ENCODE measurements at regions not wholly inside any gene's neighbourhood (a gene's known extent, or its start where the extent isn't known, plus 50 kb on each side); places are given as distances from the start of the nearest gene placed in this dataset.

DNA sequence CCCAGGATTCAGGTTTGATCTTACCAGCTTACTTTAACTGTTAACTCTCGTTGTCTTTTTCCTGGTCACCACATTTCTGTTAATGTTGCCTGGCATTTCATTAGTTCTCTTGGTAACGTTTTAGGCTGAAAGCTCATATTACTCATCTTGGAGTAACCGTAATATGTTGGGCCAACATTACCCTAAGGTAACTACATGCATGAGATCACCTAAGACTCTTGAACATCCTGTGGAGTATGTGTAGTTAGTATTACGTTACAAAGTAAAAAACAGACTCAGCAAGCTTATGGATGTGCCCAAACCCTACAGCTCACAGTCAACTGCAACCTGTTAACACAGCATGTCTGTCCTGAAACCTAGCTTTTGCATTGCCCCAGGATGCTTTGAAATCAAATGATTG is 203.3 kb upstream of the HS3ST1 start:
- 86 to 91% methylated on average over 4 of the region's 4 CpGs for WGBS, 2 donors
- H3K27ac ChIP-seq = no peak overlapping the region
- H3K4me3 ChIP-seq = no peak overlapping the region
- no peaks in the 10 kb centered on the region for H3K4me1 ChIP-seq
- H3K36me3 ChIP-seq = no peaks in the 10 kb centered on the region
- no peaks in the 10 kb centered on the region for H3K9me3 ChIP-seq
- no peak for TF ChIP-seq POLR2A (IDR thresholded peaks at IDR 0.05)
- no peak for TF ChIP-seq EP300 (IDR thresholded peaks at IDR 0.05)
- TF ChIP-seq, protein P1, sequence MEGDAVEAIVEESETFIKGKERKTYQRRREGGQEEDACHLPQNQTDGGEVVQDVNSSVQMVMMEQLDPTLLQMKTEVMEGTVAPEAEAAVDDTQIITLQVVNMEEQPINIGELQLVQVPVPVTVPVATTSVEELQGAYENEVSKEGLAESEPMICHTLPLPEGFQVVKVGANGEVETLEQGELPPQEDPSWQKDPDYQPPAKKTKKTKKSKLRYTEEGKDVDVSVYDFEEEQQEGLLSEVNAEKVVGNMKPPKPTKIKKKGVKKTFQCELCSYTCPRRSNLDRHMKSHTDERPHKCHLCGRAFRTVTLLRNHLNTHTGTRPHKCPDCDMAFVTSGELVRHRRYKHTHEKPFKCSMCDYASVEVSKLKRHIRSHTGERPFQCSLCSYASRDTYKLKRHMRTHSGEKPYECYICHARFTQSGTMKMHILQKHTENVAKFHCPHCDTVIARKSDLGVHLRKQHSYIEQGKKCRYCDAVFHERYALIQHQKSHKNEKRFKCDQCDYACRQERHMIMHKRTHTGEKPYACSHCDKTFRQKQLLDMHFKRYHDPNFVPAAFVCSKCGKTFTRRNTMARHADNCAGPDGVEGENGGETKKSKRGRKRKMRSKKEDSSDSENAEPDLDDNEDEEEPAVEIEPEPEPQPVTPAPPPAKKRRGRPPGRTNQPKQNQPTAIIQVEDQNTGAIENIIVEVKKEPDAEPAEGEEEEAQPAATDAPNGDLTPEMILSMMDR (IDR thresholded peaks at IDR 0.05) = no peak
- TF ChIP-seq POLR2AphosphoS5 (IDR thresholded peaks at IDR 0.05) = no peak
- no peak for DNase-seq
- H3K27me3 ChIP-seq = no peaks in the 10 kb centered on the region
- ATAC-seq (ENCODE audit: low FRiP score in 2 of 2) = no peak

DNA sequence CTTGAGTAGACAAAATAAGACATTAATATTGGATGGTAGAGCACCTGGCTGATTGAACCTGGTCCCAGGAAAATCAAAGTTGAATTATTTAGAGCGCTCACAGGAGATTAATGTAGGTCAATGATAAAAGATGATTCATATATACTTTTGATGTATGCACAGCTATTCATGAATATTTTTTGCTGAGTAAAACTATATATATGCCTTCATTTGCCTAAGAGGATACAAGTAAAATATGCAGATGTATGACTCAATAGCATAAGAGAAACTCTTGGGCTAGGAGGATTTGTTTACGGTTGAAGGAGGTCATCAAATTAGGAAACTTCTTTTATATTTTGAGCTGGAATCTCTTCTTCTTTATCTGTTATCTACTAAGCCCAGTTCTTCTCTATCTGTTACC is 202.7 kb upstream of the HS3ST1 start:
- Histone ChIP-seq H3K36me3 (no peaks in the 10 kb centered on the region), H3K9me3 (no peaks in the 10 kb centered on the region), H3K27me3 (no peaks in the 10 kb centered on the region), H3K4me1 (no peaks in the 10 kb centered on the region), H3K27ac (no peak overlapping the region), H3K4me3 (no peak overlapping the region)
- TF ChIP-seq POLR2A (IDR thresholded peaks at IDR 0.05) (no peak), POLR2AphosphoS5 (IDR thresholded peaks at IDR 0.05) (no peak), EP300 (IDR thresholded peaks at IDR 0.05) (no peak)
- TF ChIP-seq, protein P1 (IDR thresholded peaks at IDR 0.05) = no peak
- DNase-seq (no peak), ATAC-seq (ENCODE audit: low FRiP score in 2 of 2) (no peak)
- 90 to 93% methylated on average over 2 of the region's 2 CpGs for WGBS, 2 donors

DNA sequence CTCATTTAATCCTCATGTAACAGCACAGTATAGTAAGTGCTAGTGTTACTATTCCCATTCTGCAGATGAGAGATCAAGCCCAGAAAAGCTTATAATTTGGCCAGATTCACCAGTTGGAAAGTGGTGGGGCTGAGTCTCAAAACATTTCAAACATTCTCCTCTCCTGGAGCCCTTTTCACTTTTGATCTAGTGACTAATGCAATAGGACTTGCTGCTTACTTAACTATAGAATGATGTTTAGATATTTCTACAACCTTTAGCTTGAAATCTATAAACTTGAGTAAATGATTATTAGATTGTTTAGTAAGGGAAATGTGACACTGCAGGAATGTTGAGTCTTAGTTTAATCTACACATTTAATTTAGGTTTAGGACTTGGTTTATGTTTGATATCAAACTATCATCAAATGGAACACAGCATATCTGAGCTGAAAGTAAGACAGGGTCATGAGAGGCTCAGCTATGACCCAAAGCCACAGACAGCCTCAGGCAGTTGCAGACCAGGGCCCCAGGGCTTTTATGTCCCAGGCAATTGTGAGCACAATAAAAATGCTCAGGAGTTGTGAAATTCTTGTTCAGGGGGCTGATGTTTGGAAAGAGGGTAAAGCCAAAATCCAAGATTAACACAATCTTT is 199.5 kb upstream of the HS3ST1 start:
- no peak for ATAC-seq (ENCODE audit: low FRiP score in 2 of 2)
- Histone ChIP-seq H3K9me3 (no peaks in the 10 kb centered on the region), H3K4me1 (no peaks in the 10 kb centered on the region)

DNA sequence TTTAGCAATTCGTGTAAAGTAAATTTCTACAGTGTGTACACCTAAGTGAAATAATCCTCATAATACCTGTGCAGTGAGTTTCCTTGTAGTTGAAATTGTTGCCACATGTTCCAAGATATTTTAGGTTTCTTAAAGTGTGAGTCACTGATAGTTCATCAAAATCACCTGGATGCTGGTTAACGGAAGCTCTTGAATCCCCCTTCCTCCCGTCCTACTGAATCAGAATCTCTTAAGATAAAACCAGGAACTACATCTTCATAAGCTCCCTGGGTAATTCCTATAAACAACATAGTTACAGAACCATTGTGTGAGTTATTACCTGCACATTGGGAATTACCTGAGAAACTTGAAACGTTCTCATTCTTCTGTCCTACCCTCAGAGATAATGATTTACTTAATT is 197.4 kb upstream of the HS3ST1 start:
- no peak for TF ChIP-seq EP300 (IDR thresholded peaks at IDR 0.05)
- TF ChIP-seq, protein P1 (IDR thresholded peaks at IDR 0.05) = no peak
- DNase-seq = no peak
- 71 to 95% methylated on average over 4 of the region's 4 CpGs for WGBS, 2 donors
- Histone ChIP-seq H3K4me1 (no peaks in the 10 kb centered on the region), H3K27ac (no peak overlapping the region), H3K4me3 (no peak overlapping the region), H3K9me3 (no peaks in the 10 kb centered on the region), H3K27me3 (no peaks in the 10 kb centered on the region), H3K36me3 (no peaks in the 10 kb centered on the region)
- no peak for ATAC-seq (ENCODE audit: low FRiP score in 2 of 2)

More for the DNA sequence above, 199.5 kb upstream of the HS3ST1 start:
- no peaks in the 10 kb centered on the region for H3K27me3 ChIP-seq
- no peak for TF ChIP-seq POLR2AphosphoS5 (IDR thresholded peaks at IDR 0.05)
- no peak for TF ChIP-seq POLR2A (IDR thresholded peaks at IDR 0.05)
- TF ChIP-seq, protein P1 (IDR thresholded peaks at IDR 0.05) = no peak
- no peak for TF ChIP-seq EP300 (IDR thresholded peaks at IDR 0.05)
- no peak for DNase-seq
- H3K4me3 ChIP-seq = no peak overlapping the region
- no peaks in the 10 kb centered on the region for H3K36me3 ChIP-seq
- H3K27ac ChIP-seq = no peak overlapping the region

DNA sequence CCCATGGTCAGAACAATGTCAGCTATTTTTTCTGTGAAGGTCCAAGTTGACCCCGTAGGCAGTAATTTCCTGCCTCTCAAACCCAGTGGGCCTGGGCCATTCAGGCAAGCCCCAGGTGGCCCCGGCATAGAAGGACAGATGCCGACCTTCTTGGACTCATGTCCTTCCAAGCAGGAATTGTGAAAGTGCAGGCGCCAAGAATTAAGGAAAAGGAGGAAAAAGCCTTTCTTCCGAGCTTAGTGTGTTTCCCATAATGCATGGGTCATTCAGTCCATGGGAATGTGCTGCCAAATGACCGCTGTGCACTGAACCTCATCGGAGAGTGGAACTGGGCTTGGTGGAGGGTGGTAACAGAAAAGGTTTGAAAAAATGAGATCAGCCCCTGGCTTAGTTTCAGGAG is 196.5 kb upstream of the HS3ST1 start:
- Histone ChIP-seq H3K4me3 (no peak overlapping the region), H3K27ac (no peak overlapping the region), H3K36me3 (no peaks in the 10 kb centered on the region), H3K9me3 (no peaks in the 10 kb centered on the region), H3K4me1 (no peaks in the 10 kb centered on the region), H3K27me3 (no peaks in the 10 kb centered on the region)
- no peak for ATAC-seq (ENCODE audit: low FRiP score in 2 of 2)
- no peak for DNase-seq
- TF ChIP-seq POLR2AphosphoS5 (IDR thresholded peaks at IDR 0.05) (no peak), EP300 (IDR thresholded peaks at IDR 0.05) (no peak), POLR2A (IDR thresholded peaks at IDR 0.05) (no peak)
- TF ChIP-seq, protein P1 (IDR thresholded peaks at IDR 0.05) = no peak
- 74 to 85% methylated on average over 7 of the region's 7 CpGs for WGBS, 2 donors
